ENCODE measurements at regions not wholly inside any gene's neighbourhood (a gene's known extent, or its start where the extent isn't known, plus 50 kb on each side); places are given as distances from the start of the nearest gene placed in this dataset.
"Not testable (repeated sequence)": the region's sequence is repeated elsewhere in the genome, so short reads cannot be mapped to it uniquely, and the experiment has no call there.

DNA sequence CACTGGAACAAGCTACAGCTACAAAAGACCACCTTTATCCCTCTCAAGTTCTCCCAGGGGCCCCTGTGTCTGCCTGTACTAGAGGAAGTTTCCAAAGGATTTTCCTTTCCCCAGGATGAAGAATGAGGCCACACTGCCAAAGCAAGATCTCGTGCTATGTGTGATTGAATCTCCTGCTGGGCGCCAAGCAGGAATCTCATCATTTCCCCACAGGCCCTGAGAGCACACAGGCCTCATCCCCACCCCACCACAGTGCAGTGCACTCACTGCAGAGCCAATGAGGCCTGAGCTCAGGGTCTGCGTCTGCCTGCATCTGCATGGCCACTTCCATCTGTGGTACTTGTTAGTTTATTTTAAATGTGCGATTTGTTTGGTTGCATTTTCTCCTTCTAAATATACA is 387.4 kb upstream of the ASIC2 start:
- in situ Hi-C loops (cut with HindIII; ENCODE audit: low sequenced_read_pairs) = no loop called here

DNA sequence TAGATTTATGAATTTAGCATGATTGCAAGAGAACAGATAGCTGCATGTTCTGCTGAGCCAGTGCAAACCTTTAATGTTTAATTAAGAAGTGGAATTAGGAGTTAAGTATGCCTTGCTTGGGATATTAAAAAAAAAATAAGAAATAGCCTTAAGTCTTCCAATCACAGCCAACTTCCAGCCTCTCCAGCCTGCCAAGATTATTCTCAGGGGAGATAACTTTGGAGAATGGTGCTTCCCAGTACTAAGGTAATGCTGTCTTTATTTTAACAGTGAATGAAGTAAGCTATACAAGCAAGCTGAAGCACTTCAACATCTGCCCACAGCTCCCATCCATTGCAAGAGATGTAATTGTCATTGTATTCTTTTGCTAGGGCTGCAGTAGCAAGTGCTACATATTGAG is 389.5 kb upstream of the ASIC2 start:
- in situ Hi-C loops (cut with HindIII; ENCODE audit: low sequenced_read_pairs) = no loop called here

DNA sequence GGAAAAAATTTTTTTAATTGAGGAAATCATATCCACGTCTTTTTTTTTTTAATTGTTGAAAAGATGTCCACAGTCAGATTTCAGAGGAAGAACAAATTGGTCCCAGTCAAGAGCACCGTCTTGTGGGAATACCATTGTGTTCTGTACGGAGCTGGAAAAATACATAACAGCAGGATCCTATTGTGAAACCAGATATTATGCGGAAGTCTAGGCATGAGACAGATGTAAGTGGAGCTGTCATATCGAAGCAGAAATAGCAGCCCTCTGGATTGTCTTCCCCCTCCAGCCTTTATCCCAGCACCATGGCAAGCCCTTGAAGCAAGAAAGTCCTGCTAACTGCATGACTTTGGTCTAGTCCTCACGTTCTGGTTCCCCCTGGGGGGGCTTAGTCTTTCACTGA is 391.6 kb upstream of the ASIC2 start:
- in situ Hi-C loops (cut with HindIII; ENCODE audit: low sequenced_read_pairs) = no loop called here

DNA sequence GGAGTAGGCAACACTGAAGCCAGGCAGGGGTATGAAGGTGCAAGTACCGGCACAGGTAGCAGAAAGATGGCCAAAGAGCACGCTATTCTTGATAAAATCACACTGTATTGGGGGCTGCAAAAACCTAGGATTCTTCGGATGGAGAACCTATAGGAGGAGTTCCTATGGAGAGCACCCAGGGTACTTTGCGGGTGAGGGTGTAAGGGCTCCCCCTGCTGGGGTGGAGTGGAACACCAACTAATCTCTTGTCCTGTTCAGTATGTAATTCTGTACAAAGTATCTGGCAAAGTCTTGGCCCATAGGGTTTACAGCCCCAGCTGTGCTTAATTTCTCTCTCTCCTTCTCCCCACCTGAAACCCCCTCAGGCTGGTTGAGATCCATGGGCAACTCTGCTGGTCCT is 393.1 kb upstream of the ASIC2 start:
- in situ Hi-C loops (cut with HindIII; ENCODE audit: low sequenced_read_pairs) = no loop called here

DNA sequence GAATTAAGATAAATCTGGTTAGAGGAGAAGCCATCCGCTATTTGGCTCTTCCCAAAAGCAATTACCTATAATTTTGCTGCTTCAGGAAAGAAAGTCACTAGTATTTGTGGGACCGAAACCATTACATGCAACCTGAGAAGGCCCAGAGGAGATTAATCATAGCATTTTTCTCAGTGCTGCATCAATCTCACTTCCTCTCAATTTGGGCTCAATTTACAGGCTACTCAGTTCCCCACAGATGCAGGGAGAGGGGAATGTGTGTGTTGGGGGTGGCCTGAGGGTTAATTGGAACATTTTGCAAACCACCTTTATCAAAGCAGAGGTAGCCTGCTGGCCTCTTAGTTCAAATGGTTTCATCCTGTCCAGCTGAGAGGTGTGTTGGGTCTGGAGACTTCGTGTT is 394.7 kb upstream of the ASIC2 start:
- in situ Hi-C loops (cut with HindIII; ENCODE audit: low sequenced_read_pairs) = no loop called here

DNA sequence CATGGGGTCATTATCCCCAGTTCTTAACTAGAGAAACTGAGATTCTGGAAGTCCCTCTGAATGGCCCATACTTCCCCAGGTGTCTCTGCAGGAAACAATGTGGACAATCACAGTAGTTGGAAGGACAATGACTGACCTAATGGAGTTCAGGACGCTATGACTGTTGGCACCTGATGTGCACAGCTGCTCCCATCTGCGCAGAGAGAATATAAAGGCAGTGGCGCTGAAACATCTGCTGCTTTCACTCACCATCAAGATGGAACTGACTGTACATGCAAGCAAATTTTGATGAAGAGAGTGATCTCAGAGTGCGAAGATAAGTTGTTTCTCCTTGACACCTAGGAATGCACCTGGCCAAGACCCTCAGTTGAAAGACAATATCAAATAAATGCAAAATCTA is 395.7 kb upstream of the ASIC2 start:
- in situ Hi-C loops (cut with HindIII; ENCODE audit: low sequenced_read_pairs) = no loop called here

DNA sequence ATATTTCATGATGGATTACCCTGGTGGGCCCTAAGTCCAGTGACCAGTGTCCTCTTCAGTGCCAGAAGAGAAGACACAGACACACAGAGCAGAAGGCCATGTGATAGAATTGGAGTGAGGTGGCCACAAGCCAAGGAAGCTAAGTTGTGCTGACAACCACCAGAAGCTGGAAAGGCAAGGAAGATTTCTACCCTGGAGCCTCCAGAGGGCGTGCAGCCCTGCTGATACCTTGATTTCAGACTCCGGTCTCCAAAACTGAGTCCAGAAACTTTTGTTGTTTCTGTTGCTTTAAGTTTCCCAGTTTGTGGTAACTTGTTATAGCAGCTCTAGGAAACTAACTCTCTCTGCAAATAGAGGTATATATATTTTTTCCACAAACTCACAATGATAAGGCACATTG is 396.6 kb upstream of the ASIC2 start:
- in situ Hi-C loops (cut with HindIII; ENCODE audit: low sequenced_read_pairs) = no loop called here

DNA sequence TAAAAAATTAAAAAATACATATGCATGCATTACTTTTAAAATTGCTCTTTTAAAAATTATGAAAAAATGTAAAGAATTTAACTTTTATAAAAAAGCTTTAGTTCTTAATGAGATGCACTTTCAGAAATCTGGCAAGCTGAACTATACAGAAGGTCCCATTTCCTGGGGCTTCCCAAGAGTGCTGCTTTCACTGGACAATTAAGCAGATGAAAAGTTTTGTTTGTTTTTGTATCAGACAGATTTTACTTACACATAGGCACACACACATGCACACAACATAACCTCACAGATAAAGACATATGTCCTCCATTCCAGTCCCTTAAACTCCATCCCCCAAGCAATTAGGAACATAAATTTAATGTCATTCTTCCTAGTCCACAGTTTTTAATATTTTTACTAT is 402.3 kb upstream of the ASIC2 start:
- in situ Hi-C loops (cut with HindIII; ENCODE audit: low sequenced_read_pairs) = no loop called here

DNA sequence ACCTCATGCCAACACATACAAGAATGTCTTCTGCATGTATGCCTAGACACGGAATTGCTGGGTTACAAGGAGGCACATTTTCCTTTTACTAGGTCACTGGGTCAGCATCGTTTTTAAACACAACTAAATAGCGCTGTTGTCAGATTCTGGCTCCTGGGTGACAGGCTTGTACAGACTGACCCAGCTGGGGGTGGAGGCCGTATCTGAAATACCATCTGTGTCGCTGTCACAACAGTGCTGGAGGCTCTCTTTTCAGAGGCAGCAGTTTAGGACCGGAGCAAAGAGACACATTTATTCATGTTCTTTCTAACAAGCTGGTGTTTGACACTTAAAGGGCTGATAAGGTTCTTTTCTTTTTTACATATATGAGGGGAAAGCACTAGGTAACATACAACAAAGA is 403.0 kb upstream of the ASIC2 start:
- in situ Hi-C loops (cut with HindIII; ENCODE audit: low sequenced_read_pairs) = no loop called here

DNA sequence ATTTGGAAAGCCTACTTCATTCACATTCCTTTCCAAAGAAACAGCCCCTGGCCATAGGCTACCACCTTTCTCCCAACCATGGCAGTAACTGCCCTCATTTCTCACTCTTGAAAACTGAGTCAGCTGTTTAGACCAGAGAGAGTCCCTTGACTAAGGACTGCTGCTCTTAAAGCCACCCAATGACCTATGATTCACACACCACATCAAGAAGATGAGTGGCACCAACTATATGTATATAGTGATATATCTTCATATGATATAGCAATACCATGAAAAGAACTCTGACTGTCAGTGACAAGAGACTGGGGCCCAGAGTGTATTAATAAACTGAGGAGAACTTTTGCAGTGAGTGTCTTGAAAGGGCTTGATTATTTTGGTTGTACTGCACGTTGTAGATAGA is 404.5 kb upstream of the ASIC2 start:
- in situ Hi-C loops (cut with HindIII; ENCODE audit: low sequenced_read_pairs) = no loop called here

DNA sequence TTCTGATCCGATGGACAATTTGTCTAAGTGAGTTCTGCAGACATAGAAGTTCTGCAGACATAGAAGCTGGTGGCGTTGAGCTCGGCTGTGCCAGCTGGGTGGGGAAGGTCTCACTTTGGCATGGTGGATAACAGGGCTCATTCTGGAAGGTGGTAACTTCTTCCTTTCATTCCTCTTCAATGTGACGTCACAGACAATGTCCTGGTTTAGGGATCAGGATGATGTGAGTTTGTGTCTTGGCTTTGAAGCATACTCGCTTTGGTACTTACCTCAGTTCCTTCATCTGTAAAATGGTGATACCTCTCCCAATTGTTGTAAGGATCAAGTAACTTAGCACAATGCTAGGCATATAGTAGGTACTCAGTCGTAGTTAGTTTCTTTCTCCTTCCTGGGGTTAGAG is 408.8 kb upstream of the ASIC2 start:
- in situ Hi-C loops (cut with HindIII; ENCODE audit: low sequenced_read_pairs) = no loop called here

DNA sequence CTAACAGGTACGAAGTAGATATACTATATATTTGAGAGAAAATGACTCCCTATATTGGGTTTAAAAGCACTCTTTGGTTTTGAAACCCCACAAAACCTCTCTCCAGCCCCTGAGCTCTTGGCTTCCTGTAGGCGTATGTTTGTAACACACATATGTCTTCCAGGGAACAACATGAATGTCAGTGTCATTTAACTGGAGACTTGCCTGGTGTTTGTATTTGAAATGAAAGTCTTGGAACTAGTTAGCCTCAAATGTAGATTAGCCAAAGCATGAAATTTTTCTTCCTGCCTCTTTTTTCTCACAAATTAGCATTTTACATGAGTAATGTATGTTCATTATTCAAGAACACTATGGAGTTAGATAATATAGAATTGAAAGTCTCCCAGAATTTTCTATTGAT is 411.8 kb upstream of the ASIC2 start:
- in situ Hi-C loops (cut with HindIII; ENCODE audit: low sequenced_read_pairs) = no loop called here

DNA sequence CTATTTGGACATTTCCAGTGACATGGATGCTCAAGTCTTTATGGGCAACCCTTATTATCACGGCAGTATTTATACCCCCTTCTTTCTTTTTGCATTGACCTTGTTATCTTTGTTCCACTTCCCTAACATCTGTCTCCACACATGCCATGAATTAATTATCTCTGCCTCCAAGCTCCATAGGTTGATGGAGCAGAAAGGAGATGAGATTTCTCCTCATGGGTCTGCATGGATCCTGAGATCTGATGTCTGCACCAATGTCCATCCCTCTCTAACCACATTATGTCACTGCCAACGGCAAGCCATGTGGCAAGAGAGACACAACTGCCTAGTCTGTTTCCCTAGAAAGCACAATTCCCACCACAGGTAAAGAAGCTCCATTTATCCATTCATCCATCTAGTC is 416.8 kb upstream of the ASIC2 start:
- in situ Hi-C loops (cut with HindIII; ENCODE audit: low sequenced_read_pairs) = no loop called here

DNA sequence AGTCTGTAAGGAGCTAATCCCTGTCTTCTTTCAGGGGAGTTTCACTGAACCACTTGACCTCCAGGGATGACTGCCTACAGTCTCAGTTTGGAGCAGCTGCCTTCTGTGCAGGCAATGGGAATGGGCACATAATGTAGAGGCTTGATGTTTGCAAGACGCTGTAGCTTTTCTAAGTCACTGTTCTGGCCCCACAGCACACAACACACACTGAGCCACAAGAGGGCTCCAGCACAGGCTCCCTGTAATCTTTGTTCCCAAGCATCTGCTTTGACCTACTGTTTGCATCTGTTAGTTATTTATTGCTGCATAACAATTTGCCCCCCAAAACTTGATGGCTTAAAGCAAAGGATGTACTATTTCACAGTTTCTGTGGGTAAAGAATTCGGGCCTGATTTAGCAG is 419.0 kb upstream of the ASIC2 start:
- in situ Hi-C loops (cut with HindIII; ENCODE audit: low sequenced_read_pairs) = no loop called here

DNA sequence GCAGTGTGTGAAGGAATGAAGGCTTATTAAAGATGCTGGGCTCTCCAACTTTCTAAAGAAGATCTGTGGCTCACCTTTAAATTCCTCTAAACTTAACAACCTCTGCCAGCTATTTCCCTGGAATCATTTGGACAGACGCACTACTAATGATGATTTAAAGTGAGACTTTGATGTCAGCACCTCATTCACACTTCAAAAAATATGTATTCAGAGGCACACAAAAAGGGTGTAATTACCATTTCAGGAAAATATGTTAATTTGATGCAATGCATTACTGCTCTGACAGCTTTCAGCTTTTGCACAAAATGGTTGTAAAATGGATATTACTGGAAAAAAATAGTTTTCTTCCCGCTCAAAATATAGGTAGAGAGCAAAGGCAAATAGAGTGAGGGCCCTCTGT is 423.9 kb upstream of the ASIC2 start:
- in situ Hi-C loops (cut with HindIII; ENCODE audit: low sequenced_read_pairs) = no loop called here

DNA sequence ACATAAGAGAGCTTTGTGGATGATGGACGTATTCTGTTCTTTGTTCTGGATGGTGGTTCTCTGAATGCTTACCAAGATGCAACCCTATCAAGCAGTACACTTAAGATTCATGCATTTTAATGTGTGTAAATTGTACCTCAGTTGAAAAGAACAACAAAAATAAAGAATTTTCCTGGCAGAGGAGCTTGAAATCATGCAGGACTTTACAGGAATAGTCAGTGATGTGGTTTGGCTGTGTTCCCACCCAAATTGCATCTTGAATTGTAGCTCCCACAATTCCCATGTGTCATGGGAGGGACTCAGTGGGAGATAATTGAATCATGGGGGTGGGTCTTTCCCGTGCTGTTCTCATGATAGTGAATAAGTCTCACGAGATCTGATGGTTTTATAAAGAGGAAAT is 430.6 kb upstream of the ASIC2 start:
- in situ Hi-C loops (cut with HindIII; ENCODE audit: low sequenced_read_pairs) = not testable (repeated sequence)

DNA sequence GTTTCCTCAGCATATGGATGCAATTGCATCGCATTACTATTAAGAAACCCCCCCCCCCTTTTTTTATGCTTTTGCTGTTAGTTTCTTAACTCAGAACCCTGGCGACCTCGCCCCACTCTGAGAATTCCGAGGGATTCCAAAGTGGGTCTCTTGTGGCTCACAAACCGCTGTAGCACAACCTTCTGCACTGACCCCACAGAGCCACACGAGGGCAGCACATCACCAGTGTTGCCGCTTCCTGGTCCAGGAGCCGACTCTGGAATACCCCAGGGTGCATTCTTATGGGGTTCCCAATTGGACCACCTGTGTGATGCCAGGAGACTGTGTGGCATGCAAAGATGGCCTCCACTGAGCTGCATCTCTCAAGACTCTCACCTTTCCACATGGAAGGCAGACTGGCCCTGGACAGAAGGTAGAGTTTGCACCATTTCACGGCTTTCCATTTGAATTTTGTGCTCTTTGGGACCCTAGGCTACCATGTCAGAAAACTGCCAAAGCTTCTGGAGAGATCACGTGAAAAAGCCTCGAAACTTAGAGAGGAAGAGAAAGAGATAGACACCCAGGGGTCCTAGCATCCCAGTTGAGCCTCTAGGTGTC is 432.7 kb upstream of the ASIC2 start:
- in situ Hi-C loops (cut with HindIII; ENCODE audit: low sequenced_read_pairs) = no loop called here

DNA sequence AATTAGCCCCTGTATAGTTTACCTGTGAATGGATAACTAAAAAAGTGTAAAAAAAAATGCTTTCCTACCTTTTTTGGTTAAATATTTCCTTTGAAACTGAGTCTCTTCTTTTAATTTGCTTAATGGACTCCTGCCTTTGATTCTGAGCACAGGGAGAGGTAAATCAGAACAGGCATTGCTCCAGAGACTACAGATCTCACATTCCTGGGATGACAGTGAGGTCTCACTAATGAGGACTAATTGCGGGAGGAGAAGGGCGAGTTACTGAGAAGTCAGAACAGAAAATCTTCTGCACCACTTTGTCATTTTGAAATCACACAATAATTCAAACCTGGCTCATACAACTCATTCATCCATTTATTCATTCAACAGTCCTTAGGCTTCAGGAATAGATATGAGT is 437.0 kb upstream of the ASIC2 start:
- in situ Hi-C loops (cut with HindIII; ENCODE audit: low sequenced_read_pairs) = no loop called here

DNA sequence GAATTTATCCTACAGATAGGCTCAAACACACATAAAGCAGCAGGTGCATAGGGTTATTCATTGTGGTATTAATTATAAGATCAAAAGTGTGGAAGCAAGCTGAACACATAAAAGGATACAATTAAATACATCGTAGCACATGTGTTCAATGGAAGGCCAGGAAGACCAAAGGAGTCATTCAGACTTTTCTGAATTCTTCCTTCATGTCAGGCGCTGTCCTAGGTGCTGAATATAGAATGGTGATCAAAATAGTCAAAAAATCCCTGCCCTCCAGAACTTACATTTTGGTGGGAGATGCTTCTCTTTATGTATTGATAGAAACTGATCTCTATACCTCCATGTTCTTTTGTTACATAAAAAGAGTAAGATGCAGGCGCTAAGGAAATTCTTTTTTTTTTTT is 439.0 kb upstream of the ASIC2 start:
- in situ Hi-C loops (cut with HindIII; ENCODE audit: low sequenced_read_pairs) = no loop called here

DNA sequence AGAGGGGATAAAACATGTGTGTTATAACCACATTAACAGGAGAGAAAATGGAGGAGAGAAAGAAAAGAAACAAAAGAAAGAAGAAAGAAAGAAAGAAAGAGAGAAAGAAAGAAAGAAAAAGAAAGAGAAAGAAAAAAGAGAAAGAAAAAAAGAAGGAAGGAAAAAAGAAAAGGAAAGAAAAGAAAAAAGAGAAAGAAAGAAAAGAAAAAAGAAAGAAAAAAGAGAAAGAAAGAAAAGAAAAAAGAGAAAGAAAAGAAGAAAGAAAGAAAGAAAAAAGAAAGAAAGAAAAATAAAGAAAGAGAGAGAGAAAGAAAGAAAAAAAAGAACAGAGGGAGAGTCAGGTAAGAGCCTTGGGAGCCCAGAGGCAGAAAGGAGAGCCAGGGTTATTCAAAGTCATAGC is 446.6 kb upstream of the ASIC2 start:
- in situ Hi-C loops (cut with HindIII; ENCODE audit: low sequenced_read_pairs) = no loop called here

DNA sequence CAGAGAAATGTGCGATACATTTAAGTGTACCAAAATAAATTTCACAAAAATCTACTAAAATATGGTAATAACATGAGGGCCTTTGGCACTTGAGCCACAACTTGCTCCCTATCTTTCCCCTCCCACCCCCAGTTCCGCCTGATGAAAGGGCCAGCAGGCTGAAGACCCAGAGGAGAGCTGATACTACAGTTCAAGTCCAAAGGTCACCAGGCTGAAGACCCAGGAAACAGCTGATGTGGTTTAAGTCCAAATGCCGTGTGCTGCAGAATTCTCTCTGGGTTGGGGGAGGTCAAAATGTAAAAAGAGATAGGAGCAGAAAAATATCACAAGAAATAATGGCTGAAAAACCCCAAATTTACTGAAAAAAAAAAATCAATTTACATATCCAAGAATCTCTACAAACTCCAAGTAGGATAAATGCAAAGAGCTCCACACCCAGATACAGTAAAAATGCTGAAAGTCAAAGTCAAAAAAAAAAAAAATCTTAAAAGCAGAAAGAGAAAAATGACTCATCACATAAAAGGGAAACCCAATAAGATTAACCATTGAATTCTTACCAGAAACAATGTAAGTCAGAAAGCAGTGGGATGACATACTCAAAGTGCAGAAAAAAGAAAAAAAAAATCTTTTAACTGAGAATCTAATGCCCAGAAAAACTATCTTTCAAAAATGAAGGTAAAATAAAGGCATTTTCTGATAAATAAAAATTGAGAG is 452.1 kb upstream of the ASIC2 start:
- in situ Hi-C loops (cut with HindIII; ENCODE audit: low sequenced_read_pairs) = no loop called here

DNA sequence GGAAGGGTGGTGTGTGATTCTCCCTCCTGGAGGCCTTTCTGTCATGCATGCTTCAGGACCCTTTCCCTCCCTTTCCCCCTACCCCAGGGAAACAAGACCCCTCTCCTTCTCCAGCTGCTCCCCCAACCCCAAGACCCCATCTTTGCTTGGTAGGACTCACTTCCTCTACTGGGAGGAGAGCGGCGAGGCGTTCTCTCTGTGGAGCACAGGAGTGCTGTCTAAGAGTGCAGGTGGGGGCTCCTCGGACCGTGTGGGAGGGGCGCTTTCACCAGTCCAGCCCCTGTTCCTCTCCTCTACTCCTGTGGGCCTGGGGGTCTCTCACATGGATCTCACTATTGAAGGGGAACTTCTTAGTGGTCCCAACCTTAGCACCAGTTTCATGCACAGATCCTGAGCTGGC is 456.1 kb upstream of the ASIC2 start:
- in situ Hi-C loops (cut with HindIII; ENCODE audit: low sequenced_read_pairs) = no loop called here

Data from DLD1 (cell line).